ENCODE measurements at regions not wholly inside any gene's neighbourhood (a gene's known extent, or its start where the extent isn't known, plus 50 kb on each side); places are given as distances from the start of the nearest gene placed in this dataset.

- no peaks in the 10 kb centered on the region for H3K9me3 ChIP-seq (ENCODE audit: low read length)
- H3K9me2 ChIP-seq (ENCODE audit: low read depth, low read length) = no peaks in the 10 kb centered on the region
- H2AFZ ChIP-seq (ENCODE audit: low read length) = no peak overlapping the region
- no peak overlapping the region for H3K27ac ChIP-seq (ENCODE audit: low read depth, low read length, poor library complexity, severe bottlenecking)
- H3K4me3 ChIP-seq (ENCODE audit: low read depth, low read length, poor library complexity, severe bottlenecking) = no peak overlapping the region
- TF ChIP-seq CTCF (IDR thresholded peaks at IDR 0.05; ENCODE audit: low read length) = no peak
- no peak for TF ChIP-seq EZH2 (IDR thresholded peaks at IDR 0.05; ENCODE audit: borderline replicate concordance, low read length)
- no peaks in the 10 kb centered on the region for H3F3A ChIP-seq (ENCODE audit: insufficient read depth, low read length)
- no peak overlapping the region for H3K9ac ChIP-seq (ENCODE audit: low read length)
- H3K4me1 ChIP-seq (ENCODE audit: insufficient read depth, low read length, severe bottlenecking) = no peaks in the 10 kb centered on the region
- no peaks in the 10 kb centered on the region for H3K27me3 ChIP-seq (ENCODE audit: insufficient read depth, low read length)
- H3K4me2 ChIP-seq (ENCODE audit: low read length) = no peak overlapping the region
- H3K36me3 ChIP-seq (ENCODE audit: insufficient read depth, low read length) = no peaks in the 10 kb centered on the region
- H3K79me2 ChIP-seq (ENCODE audit: insufficient read depth, low read length) = no peaks in the 10 kb centered on the region
- H4K20me1 ChIP-seq (ENCODE audit: insufficient read depth, low read length) = no peaks in the 10 kb centered on the region
These were observed 195.8 kb upstream of the SEMA3C start for GRCh38 chr7:81114633-81115032.

DNA sequence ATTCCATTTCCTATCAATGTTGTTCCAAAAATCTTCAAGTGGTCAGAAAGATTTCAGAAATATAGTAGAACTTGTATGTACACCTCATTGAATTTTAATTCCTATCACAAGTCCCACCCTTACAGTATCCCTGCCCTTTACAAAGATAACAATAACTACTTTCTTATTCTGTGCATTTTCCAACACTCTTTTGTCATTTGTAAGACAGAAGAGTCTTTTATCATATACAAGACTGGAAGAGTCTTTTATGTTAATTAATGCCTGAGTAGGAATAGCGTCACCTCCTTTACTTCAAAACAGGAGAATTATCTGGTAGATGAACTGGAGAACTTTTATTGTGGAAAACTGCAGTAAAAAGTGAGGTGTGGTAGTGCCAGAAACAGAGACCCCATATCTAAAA, 193.9 kb upstream of the SEMA3C start:
- no peaks in the 10 kb centered on the region for H3K36me3 ChIP-seq (ENCODE audit: insufficient read depth, low read length)
- H3K27me3 ChIP-seq (ENCODE audit: insufficient read depth, low read length) = no peaks in the 10 kb centered on the region
- no peaks in the 10 kb centered on the region for H3K79me2 ChIP-seq (ENCODE audit: insufficient read depth, low read length)
- H3K4me1 ChIP-seq (ENCODE audit: insufficient read depth, low read length, severe bottlenecking) = no peaks in the 10 kb centered on the region
- H3F3A ChIP-seq (ENCODE audit: insufficient read depth, low read length) = no peaks in the 10 kb centered on the region
- H4K20me1 ChIP-seq (ENCODE audit: insufficient read depth, low read length) = no peaks in the 10 kb centered on the region
- no peak overlapping the region for H3K9ac ChIP-seq (ENCODE audit: low read length)
- H2AFZ ChIP-seq (ENCODE audit: low read length) = no peak overlapping the region
- H3K4me2 ChIP-seq (ENCODE audit: low read length) = no peak overlapping the region
- H3K4me3 ChIP-seq (ENCODE audit: low read depth, low read length, poor library complexity, severe bottlenecking) = no peak overlapping the region
- H3K27ac ChIP-seq (ENCODE audit: low read depth, low read length, poor library complexity, severe bottlenecking) = no peak overlapping the region
- no peaks in the 10 kb centered on the region for H3K9me2 ChIP-seq (ENCODE audit: low read depth, low read length)
- TF ChIP-seq EZH2 (IDR thresholded peaks at IDR 0.05; ENCODE audit: borderline replicate concordance, low read length) (no peak), CTCF (IDR thresholded peaks at IDR 0.05; ENCODE audit: low read length) (no peak)
- H3K9me3 ChIP-seq (ENCODE audit: low read length) = no peaks in the 10 kb centered on the region

DNA sequence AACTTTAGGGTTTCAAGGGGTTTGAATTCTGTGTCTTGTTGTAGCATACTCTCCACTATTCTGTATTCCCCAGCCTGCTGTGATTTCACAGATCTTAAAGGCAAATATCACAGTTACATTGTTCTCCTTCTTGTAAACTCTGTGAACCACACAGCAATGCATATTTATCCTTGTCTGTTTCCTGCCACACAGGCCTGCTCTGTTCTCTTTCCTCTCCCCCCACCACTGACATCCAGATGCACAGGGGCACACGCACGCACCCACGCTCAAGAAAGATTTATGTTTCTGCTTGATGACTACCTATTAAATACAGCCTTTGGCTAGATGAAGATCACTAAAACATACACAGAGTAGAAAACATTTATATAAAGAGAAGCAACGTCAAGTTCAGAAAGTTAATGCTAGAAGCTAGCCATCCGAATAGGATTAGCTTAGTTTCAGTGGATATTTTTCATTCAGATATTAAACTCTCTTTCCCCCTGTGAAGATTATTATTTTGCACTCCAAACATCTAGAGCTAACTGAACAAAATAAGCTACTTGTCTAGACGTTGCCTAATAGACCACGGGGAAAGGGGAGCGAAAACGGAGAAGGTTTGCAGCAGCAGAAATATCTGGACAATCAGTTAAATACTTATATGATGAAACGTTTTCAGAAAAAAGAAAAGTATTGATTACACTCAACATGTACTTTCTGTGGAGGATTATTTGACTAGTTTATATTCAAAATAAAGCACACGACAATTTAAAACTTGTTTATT, 193.1 kb upstream of the SEMA3C start:
- TF ChIP-seq EZH2 (IDR thresholded peaks at IDR 0.05; ENCODE audit: borderline replicate concordance, low read length) = no peak
- Histone ChIP-seq H3K9me3 (ENCODE audit: low read length) (no peaks in the 10 kb centered on the region), H3F3A (ENCODE audit: insufficient read depth, low read length) (no peaks in the 10 kb centered on the region), H3K27ac (ENCODE audit: low read depth, low read length, poor library complexity, severe bottlenecking) (no peak overlapping the region), H3K4me2 (ENCODE audit: low read length) (no peak overlapping the region), H3K36me3 (ENCODE audit: insufficient read depth, low read length) (no peaks in the 10 kb centered on the region), H2AFZ (ENCODE audit: low read length) (no peak overlapping the region), H3K9ac (ENCODE audit: low read length) (no peak overlapping the region), H3K27me3 (ENCODE audit: insufficient read depth, low read length) (no peaks in the 10 kb centered on the region), H4K20me1 (ENCODE audit: insufficient read depth, low read length) (no peaks in the 10 kb centered on the region), H3K4me3 (ENCODE audit: low read depth, low read length, poor library complexity, severe bottlenecking) (no peak overlapping the region), H3K79me2 (ENCODE audit: insufficient read depth, low read length) (no peaks in the 10 kb centered on the region), H3K4me1 (ENCODE audit: insufficient read depth, low read length, severe bottlenecking) (no peaks in the 10 kb centered on the region), H3K9me2 (ENCODE audit: low read depth, low read length) (no peaks in the 10 kb centered on the region)

DNA sequence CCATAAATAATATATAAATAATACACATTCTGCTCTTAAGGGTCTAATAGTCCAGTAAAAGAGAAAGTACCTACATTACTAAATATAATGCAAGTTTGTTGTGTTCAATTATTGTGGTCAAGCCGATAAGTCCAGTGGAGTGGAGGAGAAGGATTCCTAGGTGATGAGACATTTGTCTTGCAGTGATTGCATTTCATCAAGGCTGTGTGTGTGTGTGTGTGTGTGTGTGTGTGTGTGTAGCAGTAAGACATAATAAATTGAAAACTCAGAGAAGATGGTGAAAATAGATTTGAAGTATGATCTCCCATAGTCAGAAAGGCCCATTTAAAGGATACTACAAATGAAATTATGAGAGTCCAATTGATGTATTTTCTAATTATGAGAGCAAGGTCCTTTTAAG, 192.5 kb upstream of the SEMA3C start:
- H2AFZ ChIP-seq (ENCODE audit: low read length) = no peak overlapping the region
- no peaks in the 10 kb centered on the region for H3K9me2 ChIP-seq (ENCODE audit: low read depth, low read length)
- no peak overlapping the region for H3K4me3 ChIP-seq (ENCODE audit: low read depth, low read length, poor library complexity, severe bottlenecking)
- TF ChIP-seq EZH2 (IDR thresholded peaks at IDR 0.05; ENCODE audit: borderline replicate concordance, low read length) (no peak), CTCF (IDR thresholded peaks at IDR 0.05; ENCODE audit: low read length) (no peak)
- no peaks in the 10 kb centered on the region for H3K4me1 ChIP-seq (ENCODE audit: insufficient read depth, low read length, severe bottlenecking)
- no peak overlapping the region for H3K9ac ChIP-seq (ENCODE audit: low read length)
- H3K36me3 ChIP-seq (ENCODE audit: insufficient read depth, low read length) = no peaks in the 10 kb centered on the region
- H3K27me3 ChIP-seq (ENCODE audit: insufficient read depth, low read length) = no peaks in the 10 kb centered on the region
- H3F3A ChIP-seq (ENCODE audit: insufficient read depth, low read length) = no peaks in the 10 kb centered on the region
- no peak overlapping the region for H3K27ac ChIP-seq (ENCODE audit: low read depth, low read length, poor library complexity, severe bottlenecking)
- H3K79me2 ChIP-seq (ENCODE audit: insufficient read depth, low read length) = no peaks in the 10 kb centered on the region
- H3K9me3 ChIP-seq (ENCODE audit: low read length) = no peaks in the 10 kb centered on the region
- H4K20me1 ChIP-seq (ENCODE audit: insufficient read depth, low read length) = no peaks in the 10 kb centered on the region
- no peak overlapping the region for H3K4me2 ChIP-seq (ENCODE audit: low read length)

Data from OCI-LY1 (cell line).